PC-3 (cell line): ENCODE measurements at regions not wholly inside any gene's neighbourhood (a gene's known extent, or its start where the extent isn't known, plus 50 kb on each side); places are given as distances from the start of the nearest gene placed in this dataset.

ENCODE experiments used
- CTCF ChIP-seq: fragments of 300-600 bp; sonication (generic); conservative IDR thresholded peaks from 2 replicates; pipeline ENCODE4 v1.5.1; 2017; ENCODE audit warnings: antibody characterized with exemption, low read depth, mild to moderate bottlenecking, low read length
- EZH2 ChIP-seq: fragments of 300-600 bp; sonication (generic); IDR thresholded peaks from one replicate; pipeline ENCODE4 v1.6.1; 2017; ENCODE audit warnings: antibody characterized with exemption, mild to moderate bottlenecking, low read length; ENCODE audit not compliant: unreplicated experiment
- EZH2phosphoT487 ChIP-seq: fragments of 300-600 bp; sonication (generic); IDR thresholded peaks from 2 replicates; pipeline ENCODE4 v1.6.1; 2018; ENCODE audit warnings: mild to moderate bottlenecking, antibody characterized with exemption, low read length, borderline replicate concordance

- TF ChIP-seq CTCF (no peak), EZH2 (no peak), EZH2phosphoT487 (no peak)
Observed at GRCh38 chr15:97838606-97839210, 121.8 kb upstream of the ARRDC4 start.
